GM12878 (cell line): ENCODE measurements at regions not wholly inside any gene's neighbourhood (a gene's known extent, or its start where the extent isn't known, plus 50 kb on each side); places are given as distances from the start of the nearest gene placed in this dataset.

ENCODE experiments used
- EZH2 ChIP-seq: IDR thresholded peaks from 2 replicates; pipeline ENCODE4 v1.6.1; 2012; ENCODE audit warnings: low read depth, mild to moderate bottlenecking, control low read depth, inconsistent platforms, low read length, borderline replicate concordance; ENCODE audit not compliant: control insufficient read depth
- MAX ChIP-seq: IDR thresholded peaks from 2 replicates; pipeline ENCODE4 v1.6.1; 2012; ENCODE audit warnings: low read depth, low read length, improper control_type of control experiment
- MEF2A ChIP-seq: IDR thresholded peaks from 2 replicates; pipeline ENCODE4 v1.6.1; 2011; ENCODE audit warnings: low read depth, mild to moderate bottlenecking, low read length, moderate library complexity; ENCODE audit not compliant: insufficient read depth
- RAD21 ChIP-seq: IDR thresholded peaks from 2 replicates; pipeline ENCODE4 v1.6.1; 2011; ENCODE audit warnings: mild to moderate bottlenecking, low read depth, low read length, moderate library complexity; ENCODE audit not compliant: insufficient read depth
- SIN3A ChIP-seq: IDR thresholded peaks from 2 replicates; pipeline ENCODE4 v1.6.1; 2012; ENCODE audit warnings: low read depth, low read length, improper control_type of control experiment
- ZBED1 ChIP-seq: IDR thresholded peaks from 2 replicates; pipeline ENCODE4 v1.6.1; 2016; ENCODE audit warnings: borderline replicate concordance
- TF ChIP-seq, protein P1 (sequence below), 3 experiments: IDR thresholded peaks in 2 of 3; conservative IDR thresholded peaks in 1 of 3; 2 replicates each; pipeline ENCODE4 v1.5.1; 2011; ENCODE audit warnings: low read depth in 3 of 3, low read length in 3 of 3, mild to moderate bottlenecking in 3 of 3, control low read depth in 2 of 3, moderate library complexity in 2 of 3, inconsistent platforms in 1 of 3, mixed read lengths in 1 of 3; ENCODE audit not compliant: control insufficient read depth in 2 of 3, insufficient read depth in 1 of 3; ENCODE audit errors: extremely low read depth in 1 of 3
- TF ChIP-seq, protein P2 (sequence below): IDR thresholded peaks from 2 replicates; pipeline ENCODE4 v1.6.1; 2012; ENCODE audit warnings: low read length, inconsistent platforms

- TF ChIP-seq, protein P1, sequence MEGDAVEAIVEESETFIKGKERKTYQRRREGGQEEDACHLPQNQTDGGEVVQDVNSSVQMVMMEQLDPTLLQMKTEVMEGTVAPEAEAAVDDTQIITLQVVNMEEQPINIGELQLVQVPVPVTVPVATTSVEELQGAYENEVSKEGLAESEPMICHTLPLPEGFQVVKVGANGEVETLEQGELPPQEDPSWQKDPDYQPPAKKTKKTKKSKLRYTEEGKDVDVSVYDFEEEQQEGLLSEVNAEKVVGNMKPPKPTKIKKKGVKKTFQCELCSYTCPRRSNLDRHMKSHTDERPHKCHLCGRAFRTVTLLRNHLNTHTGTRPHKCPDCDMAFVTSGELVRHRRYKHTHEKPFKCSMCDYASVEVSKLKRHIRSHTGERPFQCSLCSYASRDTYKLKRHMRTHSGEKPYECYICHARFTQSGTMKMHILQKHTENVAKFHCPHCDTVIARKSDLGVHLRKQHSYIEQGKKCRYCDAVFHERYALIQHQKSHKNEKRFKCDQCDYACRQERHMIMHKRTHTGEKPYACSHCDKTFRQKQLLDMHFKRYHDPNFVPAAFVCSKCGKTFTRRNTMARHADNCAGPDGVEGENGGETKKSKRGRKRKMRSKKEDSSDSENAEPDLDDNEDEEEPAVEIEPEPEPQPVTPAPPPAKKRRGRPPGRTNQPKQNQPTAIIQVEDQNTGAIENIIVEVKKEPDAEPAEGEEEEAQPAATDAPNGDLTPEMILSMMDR (IDR thresholded peaks at IDR 0.05 in 2 of 3, conservative IDR thresholded peaks at IDR 0.05 in 1 of 3; ENCODE audit: control insufficient read depth in 2 of 3, extremely low read depth in 1 of 3, insufficient read depth in 1 of 3, low read depth in 3 of 3, low read length in 3 of 3) = no peak
- TF ChIP-seq, protein P2, sequence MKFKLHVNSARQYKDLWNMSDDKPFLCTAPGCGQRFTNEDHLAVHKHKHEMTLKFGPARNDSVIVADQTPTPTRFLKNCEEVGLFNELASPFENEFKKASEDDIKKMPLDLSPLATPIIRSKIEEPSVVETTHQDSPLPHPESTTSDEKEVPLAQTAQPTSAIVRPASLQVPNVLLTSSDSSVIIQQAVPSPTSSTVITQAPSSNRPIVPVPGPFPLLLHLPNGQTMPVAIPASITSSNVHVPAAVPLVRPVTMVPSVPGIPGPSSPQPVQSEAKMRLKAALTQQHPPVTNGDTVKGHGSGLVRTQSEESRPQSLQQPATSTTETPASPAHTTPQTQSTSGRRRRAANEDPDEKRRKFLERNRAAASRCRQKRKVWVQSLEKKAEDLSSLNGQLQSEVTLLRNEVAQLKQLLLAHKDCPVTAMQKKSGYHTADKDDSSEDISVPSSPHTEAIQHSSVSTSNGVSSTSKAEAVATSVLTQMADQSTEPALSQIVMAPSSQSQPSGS = no peak
- TF ChIP-seq SIN3A (no peak), MAX (no peak), MEF2A (no peak), RAD21 (no peak), EZH2 (no peak), ZBED1 (no peak)
Observed at GRCh38 chr14:76695263-76695920, 65.9 kb upstream of the VASH1 start.
